ENCODE measurements at regions not wholly inside any gene's neighbourhood (a gene's known extent, or its start where the extent isn't known, plus 50 kb on each side); places are given as distances from the start of the nearest gene placed in this dataset.

- no peak for DNase-seq
Measured at GRCh38 chr13:77378662-77379061, 51.8 kb upstream of the MYCBP2 start.

DNA sequence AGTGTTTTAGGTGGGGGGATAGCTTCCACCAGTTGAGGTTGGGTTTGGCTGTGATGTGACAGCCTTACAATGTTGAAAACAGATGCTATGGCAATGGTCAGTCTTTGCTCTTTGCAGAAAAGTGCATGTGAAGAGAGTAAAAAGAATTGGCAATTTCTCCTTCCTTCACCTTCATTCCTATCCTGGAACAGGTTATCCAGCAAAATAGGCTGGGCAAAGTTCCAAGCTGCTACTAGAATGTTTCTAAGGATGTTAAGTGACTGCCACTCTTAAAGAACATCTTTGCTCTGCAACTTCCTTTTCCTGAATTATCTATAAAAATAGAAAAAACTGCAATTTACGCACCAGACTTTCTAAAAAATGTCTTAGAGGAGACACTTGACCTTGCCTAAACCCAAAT is 50.1 kb upstream of the MYCBP2 start:
- no peak for DNase-seq

All from CD4-positive, alpha-beta T cell treated with Interleukin-10 for 1 hour (primary cell).